ENCODE measurements at regions not wholly inside any gene's neighbourhood (a gene's known extent, or its start where the extent isn't known, plus 50 kb on each side); places are given as distances from the start of the nearest gene placed in this dataset.
"Not testable (repeated sequence)": the region's sequence is repeated elsewhere in the genome, so short reads cannot be mapped to it uniquely, and the experiment has no call there.

- DNase-seq = not testable (repeated sequence)
These were observed 325.1 kb upstream of the CHRNA7 start for GRCh38 chr15:31705076-31705678.

GRCh38 chr15:31707944-31708702, 322.2 kb upstream of the CHRNA7 start:
- DNase-seq = not testable (repeated sequence)

- not testable (repeated sequence) for DNase-seq
These were observed 321.5 kb upstream of the CHRNA7 start for GRCh38 chr15:31708703-31709327.

GRCh38 chr15:31709479-31709878, 320.8 kb upstream of the CHRNA7 start:
- DNase-seq = not testable (repeated sequence)

- not testable (repeated sequence) for DNase-seq
These were observed 319.5 kb upstream of the CHRNA7 start for GRCh38 chr15:31710806-31711205.

GRCh38 chr15:31715208-31715607, 315.1 kb upstream of the CHRNA7 start:
- not testable (repeated sequence) for DNase-seq

GRCh38 chr15:31718625-31719024, 311.7 kb upstream of the CHRNA7 start:
- DNase-seq = not testable (repeated sequence)

GRCh38 chr15:31719396-31720022, 310.8 kb upstream of the CHRNA7 start:
- not testable (repeated sequence) for DNase-seq

GRCh38 chr15:31723019-31723418, 307.3 kb upstream of the CHRNA7 start:
- DNase-seq = not testable (repeated sequence)

- not testable (repeated sequence) for DNase-seq
These were observed 305.4 kb upstream of the CHRNA7 start for GRCh38 chr15:31724903-31725302.

GRCh38 chr15:31725619-31726018, 304.7 kb upstream of the CHRNA7 start:
- not testable (repeated sequence) for DNase-seq

- no peak for DNase-seq
These were observed 302.7 kb upstream of the CHRNA7 start for GRCh38 chr15:31727612-31728011.

GRCh38 chr15:31732726-31733125, 297.6 kb upstream of the CHRNA7 start:
- no peak for DNase-seq

- no peak for DNase-seq
These were observed 296.9 kb upstream of the CHRNA7 start for GRCh38 chr15:31733424-31733823.

- DNase-seq = no peak
These were observed 290.1 kb upstream of the CHRNA7 start for GRCh38 chr15:31740203-31740602.

GRCh38 chr15:31745841-31746240, 284.5 kb upstream of the CHRNA7 start:
- DNase-seq = no peak

- DNase-seq = no peak
These were observed 278.1 kb upstream of the CHRNA7 start for GRCh38 chr15:31752065-31752762.

GRCh38 chr15:31752905-31753304, 277.4 kb upstream of the CHRNA7 start:
- DNase-seq = no peak

- no peak for DNase-seq
These were observed 272.2 kb upstream of the CHRNA7 start for GRCh38 chr15:31758126-31758525.

- no peak for DNase-seq
These were observed 262.3 kb upstream of the CHRNA7 start for GRCh38 chr15:31768055-31768454.

- DNase-seq = no peak
These were observed 256.3 kb upstream of the CHRNA7 start for GRCh38 chr15:31774045-31774444.

GRCh38 chr15:31776039-31776438, 254.3 kb upstream of the CHRNA7 start:
- no peak for DNase-seq

- no peak for DNase-seq
These were observed 249.1 kb upstream of the CHRNA7 start for GRCh38 chr15:31781261-31781660.
